HG03064 (cell line): ENCODE measurements at regions not wholly inside any gene's neighbourhood (a gene's known extent, or its start where the extent isn't known, plus 50 kb on each side); places are given as distances from the start of the nearest gene placed in this dataset.

Source experiments
- ATAC-seq: cut with Tn5 transposase; IDR thresholded peaks from one replicate; pipeline ENCODE4 v1.9.1; 2021; ENCODE audit warnings: low read depth; ENCODE audit not compliant: unreplicated experiment

DNA sequence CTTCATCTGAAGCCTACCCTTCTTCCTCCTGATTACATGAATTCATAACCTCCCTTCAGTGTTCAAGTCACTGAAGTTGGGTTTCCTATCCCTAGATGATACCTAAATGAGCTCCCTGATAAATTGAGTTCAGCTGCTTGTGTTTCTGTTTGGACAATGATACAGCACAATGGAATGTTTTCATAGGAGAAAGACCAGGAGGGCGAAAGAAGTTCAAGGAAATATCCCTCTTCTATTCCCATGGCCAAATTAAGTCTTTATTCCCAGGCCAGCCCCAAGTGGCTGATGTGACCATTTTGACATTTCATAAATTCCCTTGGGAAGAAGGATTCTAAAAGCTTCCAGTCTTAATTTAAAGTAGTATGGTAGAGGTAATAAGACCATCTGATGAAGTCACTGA is 555.8 kb upstream of the CLINT1 start:
- ATAC-seq, result no peak

DNA sequence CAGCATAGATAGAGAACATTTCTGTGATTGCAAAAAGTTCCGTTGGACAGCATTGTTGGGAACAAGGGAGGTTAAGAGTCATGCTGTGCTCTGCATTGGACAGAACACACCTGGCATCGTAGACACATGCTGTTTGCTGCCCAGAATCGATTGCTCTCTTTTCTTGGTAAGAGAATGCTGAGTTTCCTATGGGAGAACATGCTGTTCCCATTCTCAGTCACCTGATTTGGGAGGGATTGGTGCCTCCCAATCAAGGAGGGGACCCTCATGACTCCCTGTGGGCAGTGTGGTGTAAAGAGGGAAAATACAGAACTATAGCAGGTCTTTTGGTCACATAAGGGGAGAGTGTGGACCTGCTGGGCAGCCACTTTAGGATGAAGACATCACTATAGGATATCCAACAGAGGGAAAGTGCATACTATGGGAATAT is 555.4 kb upstream of the CLINT1 start:
- ATAC-seq, result no peak

- ATAC-seq, result no peak
Measured at GRCh38 chr5:158413122-158413680, 554.3 kb upstream of the CLINT1 start.

DNA sequence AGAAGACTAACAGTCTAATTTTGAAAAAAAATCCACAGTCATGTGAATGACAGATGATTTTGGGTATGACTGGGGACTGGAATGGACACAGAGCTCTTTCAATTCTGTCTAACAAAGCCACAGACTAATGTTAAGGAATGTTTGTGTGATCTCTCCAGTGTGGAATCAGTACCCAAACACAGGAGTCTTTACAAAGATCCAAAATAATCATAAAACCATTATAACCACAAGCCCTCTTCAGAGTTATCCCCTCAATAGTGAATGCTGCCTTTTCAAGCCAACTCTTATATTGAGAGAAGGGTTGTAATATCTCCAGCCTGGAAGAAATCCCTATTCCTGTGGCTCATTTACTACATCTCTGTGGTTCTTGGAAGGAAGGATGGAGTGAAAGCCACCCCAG is 552.0 kb upstream of the CLINT1 start:
- no peak for ATAC-seq

DNA sequence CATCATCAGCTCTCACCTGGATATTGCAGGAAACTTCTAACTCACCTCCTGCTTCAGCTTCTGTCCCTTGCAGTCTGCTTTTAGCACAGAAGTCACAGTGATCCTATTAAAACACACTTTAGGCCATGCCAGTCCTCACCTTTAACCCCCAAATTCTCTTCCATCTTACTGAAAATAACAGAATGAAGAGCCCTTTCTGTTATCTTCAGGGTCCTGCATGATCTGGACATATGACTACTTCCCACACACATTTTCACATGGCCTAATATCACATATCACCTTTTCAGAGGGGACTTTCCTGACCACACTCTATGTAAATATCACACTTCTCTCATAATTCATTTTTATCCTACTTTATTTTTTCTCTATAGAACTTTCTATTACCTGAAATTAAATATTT is 550.6 kb upstream of the CLINT1 start:
- peak; percentile 55 for ATAC-seq

GRCh38 chr5:158407824-158408195 is 548.9 kb upstream of the CLINT1 start:
- ATAC-seq, result no peak

GRCh38 chr5:158406884-158407823 is 548.2 kb upstream of the CLINT1 start:
- no peak for ATAC-seq

- ATAC-seq, result peak; percentile 89
Measured at GRCh38 chr5:158398360-158399201, 539.6 kb upstream of the CLINT1 start.

DNA sequence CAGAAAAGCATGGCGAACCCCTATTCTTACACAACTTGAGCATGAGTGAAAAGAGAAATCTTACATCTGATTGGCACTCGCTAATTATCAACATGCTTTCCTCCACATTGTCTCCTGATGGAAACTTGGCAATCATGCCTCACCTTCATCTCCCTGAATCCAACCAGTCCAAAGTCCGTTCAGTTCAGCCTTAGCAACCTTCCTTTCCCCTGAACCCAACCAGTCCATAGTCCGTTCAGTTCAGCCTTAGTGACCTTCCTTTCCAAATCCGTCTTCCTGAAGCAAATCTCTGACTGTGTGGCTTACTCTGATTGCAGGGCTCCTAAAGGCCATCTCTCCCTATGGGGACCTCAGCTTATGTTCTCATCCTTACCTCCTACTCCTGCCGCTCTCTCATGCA is 538.3 kb upstream of the CLINT1 start:
- no peak for ATAC-seq

DNA sequence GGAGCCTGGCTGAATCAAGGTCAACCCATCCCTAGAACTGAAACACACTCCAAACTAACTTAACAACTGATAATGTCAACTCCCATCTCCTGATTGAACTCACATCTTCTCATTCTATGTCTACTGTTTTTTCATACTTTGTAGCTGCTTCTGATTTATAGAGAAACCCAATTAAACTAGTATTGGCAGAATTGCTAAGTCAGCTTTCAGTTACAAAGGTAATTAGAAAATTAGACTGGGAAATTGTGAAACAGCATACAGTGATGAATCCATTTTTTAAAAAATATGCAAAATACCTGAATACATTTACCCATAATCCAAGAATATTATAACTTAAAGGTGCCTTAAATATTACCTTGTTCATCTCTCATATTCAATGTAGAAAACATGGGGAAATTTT is 535.2 kb upstream of the CLINT1 start:
- no peak for ATAC-seq

- no peak for ATAC-seq
Measured at GRCh38 chr5:158393457-158393856, 534.5 kb upstream of the CLINT1 start.

DNA sequence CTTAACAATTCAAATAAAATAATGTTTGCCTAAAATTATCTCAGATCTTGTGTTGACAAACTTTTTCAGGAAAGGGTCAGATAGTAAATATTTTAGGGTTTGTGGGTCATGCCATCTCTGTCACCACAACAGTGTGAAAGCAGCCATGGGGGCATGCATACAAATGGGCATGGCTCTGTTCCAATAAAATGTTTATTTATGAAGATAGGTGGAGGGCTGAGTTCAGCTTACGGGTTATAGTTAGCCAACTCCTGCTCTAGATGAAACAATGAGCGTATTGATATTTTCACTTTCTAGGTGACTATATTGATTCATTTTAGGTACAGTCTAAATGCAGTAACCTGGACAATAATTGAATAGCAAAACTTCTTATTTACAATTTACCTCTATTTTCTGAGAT is 533.8 kb upstream of the CLINT1 start:
- ATAC-seq, result no peak

GRCh38 chr5:158390577-158390976 is 531.6 kb upstream of the CLINT1 start:
- peak; percentile 69 for ATAC-seq

DNA sequence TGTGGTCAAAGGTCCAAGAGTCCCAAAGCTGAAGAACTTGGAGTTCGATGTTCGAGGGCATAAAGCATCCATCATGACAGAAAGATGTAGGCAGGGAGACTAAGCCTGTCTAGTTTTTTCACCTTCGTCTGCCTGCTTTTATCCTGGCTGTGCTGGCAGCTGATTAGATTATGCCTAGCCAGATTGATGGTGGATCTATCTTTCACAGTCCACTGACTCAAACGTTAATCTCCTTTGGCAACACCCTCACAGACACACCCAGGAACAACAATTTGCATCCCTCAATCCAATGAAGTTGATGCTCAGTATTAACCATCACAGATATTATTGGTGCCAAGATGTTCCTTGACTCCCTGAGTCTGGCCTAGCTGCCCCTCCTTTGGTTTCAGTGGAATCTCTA is 530.8 kb upstream of the CLINT1 start:
- no peak for ATAC-seq

- no peak for ATAC-seq
Measured at GRCh38 chr5:158388021-158388420, 529.1 kb upstream of the CLINT1 start.

DNA sequence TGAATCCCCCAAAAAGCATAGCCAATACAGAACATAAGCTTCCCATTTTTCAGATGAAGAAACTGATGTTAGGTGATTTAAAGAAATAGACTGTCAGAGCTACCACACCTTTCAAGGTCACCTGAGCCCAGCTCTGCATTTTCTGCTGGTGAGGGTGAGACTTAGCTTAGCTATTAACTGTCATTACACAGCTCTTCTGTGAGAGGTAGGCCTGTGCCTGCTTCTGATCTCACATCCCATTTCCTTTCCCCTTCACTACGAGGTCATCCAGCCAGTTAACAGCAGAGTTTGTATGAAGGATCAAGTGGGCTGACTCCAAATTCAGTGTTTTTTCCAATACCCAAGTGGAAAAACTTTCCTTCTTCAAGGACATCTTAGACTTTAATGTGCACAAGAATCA is 528.6 kb upstream of the CLINT1 start:
- no peak for ATAC-seq

DNA sequence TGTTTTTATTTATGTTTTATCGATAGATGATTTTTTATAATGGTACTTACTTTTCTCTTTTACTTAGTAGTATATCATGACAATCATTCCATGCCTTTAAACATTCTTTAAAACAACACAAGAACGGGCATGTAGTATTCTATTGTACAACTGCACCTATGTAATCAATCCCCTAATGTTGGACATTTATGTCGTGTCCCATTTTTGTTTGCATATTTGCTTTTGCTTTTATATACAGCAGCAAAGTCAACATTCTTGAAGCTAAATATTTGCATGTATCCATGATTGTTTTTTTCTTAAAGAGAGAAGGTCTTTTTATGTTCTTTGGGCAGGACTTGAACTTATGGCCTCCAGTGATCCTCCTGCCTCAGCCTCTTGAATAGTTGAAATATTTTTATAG is 527.0 kb upstream of the CLINT1 start:
- ATAC-seq, result no peak

- no peak for ATAC-seq
Measured at GRCh38 chr5:158384535-158385481, 525.9 kb upstream of the CLINT1 start.

DNA sequence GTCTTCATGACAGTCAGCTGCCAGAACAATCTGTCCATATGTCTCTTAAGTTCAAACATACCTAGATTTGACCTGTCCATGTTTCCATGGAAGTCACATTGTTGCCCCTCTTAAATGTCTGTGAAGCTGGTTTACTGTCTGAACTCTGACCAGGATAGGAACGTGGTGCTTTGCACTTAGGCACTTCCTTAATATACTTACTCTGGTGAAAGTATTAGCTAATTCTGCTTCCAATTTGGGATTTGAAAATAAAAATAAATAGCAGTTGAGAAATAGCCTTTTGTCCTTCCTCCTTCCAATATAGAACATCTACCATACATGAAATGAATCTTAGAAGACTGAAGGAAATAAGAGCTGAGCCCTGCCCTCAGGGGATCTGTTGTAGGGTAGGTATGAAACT is 524.5 kb upstream of the CLINT1 start:
- no peak for ATAC-seq

- ATAC-seq, result peak; percentile 96
Measured at GRCh38 chr5:158382473-158382872, 523.5 kb upstream of the CLINT1 start.
